HG03097 (cell line): ENCODE measurements at regions not wholly inside any gene's neighbourhood (a gene's known extent, or its start where the extent isn't known, plus 50 kb on each side); places are given as distances from the start of the nearest gene placed in this dataset.
"Not testable (repeated sequence)": the region's sequence is repeated elsewhere in the genome, so short reads cannot be mapped to it uniquely, and the experiment has no call there.

Source experiments
- ATAC-seq: cut with Tn5 transposase; IDR thresholded peaks from one replicate; pipeline ENCODE4 v1.9.1; 2021; ENCODE audit not compliant: unreplicated experiment, low FRiP score

DNA sequence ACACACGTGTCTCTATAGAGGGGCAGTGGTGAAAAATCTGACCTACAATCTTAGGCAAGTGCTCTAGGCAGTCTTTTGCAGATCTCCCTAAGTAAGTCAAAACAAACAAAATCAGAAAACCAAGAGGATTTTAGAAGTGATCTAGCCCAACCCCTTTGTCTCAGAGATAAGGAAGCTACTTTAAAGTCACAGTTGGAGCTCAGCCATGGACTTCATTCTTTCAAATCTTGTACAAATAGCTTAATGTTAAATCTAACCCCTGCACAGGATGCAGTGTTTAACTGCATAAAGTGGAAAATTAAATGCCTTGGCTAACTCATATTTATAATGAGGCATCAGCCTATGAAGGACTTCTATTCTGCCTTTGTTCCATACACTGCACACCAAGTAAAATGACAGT lies 135.1 kb upstream of the RFX3 start:
- no peak for ATAC-seq

DNA sequence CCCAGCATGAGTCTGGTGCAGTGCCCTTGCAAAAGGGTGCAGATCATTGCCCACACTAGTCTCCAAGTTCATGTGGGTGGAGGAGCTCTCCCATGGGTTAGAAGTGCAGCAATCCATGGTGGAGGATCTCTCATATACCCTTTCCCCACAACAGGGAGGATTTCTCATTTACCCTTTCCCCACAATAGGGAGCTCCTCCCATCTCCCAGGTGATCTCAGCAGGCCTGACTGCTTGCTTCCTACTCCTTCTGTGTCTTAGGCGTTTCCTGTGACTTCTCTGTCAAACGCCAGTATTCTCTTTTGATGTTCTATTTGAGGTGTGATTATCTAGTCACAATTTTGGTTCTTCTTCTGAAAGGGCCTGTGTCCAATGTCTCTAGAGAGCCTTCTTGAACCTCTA lies 133.8 kb upstream of the RFX3 start:
- ATAC-seq = no peak

DNA sequence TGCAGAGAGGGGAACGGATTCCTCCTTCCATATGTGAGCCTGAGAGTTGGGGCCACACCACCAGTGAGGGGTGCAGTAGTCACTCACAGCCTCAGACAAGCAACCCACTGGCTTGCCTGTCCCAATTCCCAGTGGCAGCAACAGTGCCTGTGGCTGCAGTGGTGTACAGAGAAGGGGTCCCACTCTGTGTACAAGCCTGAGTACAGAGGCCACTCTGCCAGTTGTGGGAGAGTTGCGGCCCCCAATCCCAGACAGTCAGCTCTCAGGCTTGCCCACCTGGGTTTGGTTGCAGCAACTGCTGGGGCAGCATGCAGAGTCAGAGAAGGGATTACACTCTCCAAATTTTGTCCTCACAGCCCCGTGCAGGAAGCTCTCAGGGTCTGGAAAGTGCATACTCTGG lies 133.2 kb upstream of the RFX3 start:
- no peak for ATAC-seq

DNA sequence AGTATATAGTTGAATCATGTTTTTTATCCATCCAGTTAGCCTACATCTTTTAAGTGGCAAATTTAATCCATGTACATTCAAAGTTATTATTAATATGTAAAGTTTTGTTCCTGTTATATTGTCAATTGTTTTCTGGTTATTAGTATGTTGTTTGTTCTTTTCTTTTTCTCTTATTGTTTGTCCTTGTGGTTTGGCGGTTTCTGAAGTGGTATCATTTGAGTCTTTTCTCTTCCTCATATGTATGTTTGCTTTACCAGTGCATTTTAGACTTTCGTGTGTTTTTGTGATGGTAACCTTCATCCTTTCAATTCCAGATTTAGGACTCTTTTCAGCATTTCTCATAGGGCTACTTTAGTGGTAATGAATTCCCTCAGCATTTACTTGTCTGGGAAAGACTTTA lies 130.4 kb upstream of the RFX3 start:
- ATAC-seq = no peak

DNA sequence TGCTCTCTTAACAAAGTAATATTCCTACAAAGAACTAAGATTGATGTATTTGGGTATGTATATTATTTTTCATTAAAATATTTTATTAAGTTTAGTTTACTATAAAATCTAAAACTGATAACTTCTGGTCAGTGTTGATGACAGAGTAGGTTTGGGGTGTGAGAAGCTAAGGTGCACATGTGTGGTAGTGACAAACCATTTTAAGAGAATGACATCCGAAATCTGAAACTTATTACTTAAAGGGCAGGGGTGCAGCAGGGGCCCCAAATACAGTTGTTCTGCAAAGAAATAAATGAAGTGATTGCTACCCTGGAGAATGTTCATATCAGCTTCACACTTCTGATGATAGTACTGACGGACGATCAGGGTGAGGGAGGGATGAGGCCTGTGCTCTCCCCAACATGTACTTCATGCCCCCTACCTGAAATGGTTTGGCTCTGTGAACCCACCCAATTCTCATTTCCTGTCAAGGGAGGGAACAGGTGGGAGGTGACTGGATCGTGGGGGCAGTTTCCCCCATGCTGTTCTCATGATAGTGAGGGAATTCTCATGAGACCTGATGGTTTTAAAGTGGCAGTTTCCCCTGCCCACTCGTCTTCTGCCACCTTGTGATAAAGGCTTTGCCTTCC lies 125.3 kb upstream of the RFX3 start:
- ATAC-seq = no peak

DNA sequence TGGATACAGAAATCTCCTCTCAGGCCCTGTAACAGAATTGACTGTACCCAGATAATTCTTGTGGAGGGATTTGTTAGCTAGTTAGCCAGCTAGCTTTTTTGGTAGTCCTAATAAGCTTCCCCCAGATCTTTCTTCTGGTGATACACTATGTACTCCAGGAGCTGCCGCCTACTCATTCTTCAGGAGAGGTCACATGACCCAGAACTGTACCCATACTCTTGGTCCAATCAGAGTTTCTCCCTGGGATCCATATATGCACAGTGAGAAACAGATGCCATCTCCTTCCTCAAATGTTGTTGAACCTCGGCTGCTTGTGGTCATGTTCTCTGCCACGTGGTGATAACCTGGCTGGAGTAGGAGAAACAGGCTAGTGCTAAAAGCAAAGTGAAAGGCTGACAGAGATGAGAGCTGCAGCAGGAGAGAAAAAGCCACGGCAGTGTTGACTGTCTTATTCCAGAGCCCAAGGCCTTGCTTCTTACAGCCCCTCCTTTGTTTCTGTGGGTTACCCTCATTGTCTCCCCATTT lies 123.0 kb upstream of the RFX3 start:
- no peak for ATAC-seq

DNA sequence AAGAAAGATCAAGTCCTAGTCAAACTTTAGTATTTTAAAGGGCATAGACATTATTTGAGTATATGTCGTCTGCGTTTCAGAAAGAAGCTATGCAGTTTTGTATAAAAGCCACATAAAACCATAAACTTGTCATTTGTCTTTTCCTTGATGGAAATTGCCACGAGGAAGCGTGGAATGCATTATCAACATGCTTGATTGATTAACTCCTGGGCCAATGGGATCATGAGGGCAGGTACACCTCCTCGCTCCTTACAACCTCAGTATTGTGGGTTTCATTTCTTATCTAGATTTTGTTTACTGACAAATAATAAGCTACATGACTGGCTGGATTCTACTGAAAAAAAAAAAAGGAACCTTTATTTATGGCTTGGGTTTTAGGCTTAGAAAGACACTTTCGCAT lies 122.5 kb upstream of the RFX3 start:
- ATAC-seq = no peak

DNA sequence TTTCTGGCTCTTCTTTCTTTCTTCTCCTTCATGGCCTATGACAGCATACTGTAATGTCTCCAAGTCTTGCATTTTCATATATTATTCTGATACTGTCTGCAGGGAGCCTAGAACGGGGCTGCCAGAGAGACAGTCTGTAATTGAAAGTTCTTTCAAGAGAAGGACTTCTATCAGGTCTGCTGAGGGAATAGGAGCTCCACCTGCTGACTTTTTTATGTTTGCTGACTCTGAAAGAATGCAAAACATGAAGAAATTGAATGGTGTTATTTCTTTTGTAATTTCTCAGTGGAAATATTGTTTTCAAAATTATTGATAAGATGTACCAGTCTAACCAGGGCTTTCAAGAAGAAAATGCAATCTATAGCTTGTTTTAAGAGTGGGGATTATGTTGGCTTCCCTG lies 121.9 kb upstream of the RFX3 start:
- ATAC-seq = no peak

DNA sequence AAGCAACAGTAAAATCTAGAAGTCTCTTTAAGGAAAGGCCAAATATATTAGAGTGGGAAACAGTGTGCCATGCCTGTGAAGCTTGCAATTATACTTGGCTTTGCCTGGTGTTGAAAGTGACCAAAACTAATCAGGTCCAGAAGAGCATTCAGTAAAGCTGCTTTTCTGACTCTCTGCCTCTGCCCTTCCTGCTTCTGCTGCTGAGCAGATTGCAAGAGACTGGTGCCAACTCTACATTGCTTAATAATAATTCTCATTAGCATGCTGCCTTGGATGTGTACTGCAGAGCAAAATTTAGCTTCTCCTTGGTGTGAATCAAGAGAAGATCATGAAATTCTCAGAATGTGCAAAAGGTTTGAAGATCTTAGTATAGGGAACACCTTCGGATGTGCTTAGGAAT lies 120.4 kb upstream of the RFX3 start:
- ATAC-seq = no peak

DNA sequence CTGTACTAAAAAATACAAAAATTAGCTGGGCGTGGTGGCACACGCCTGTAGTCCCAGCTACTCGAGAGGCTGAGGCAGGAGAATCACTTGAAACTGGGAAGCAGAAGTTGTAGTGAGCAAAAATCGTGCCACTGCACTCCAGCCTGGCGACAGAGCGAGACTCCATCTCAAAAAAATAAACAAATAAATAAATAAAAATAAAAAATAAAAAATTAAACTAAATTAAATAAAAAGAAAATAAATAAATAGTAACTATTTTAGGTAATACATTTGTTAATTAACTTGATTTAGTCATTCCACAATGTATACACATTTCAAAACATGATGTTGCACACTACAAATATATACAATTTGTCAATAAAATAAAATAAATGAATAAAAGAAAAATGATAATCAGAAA lies 116.3 kb upstream of the RFX3 start:
- ATAC-seq = not testable (repeated sequence)

DNA sequence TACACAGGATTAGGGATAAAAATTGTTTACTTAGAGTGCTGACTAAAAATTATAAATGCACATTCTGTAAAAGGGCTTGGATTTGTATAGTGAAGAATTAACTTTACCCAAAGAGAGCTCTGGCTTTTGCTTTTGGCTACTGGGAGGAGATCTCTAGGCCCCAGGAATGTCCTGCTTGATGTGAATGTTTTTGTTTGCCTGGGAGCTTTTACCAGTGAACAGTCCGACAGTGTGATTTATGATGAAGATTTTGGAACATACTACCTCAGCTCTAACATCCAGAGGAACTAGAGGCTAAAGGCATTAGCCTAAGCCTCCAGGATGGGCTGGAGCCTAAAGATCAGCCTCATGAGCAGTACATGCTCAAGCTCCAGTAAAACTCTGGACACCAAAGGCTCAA lies 103.7 kb upstream of the RFX3 start:
- no peak for ATAC-seq

DNA sequence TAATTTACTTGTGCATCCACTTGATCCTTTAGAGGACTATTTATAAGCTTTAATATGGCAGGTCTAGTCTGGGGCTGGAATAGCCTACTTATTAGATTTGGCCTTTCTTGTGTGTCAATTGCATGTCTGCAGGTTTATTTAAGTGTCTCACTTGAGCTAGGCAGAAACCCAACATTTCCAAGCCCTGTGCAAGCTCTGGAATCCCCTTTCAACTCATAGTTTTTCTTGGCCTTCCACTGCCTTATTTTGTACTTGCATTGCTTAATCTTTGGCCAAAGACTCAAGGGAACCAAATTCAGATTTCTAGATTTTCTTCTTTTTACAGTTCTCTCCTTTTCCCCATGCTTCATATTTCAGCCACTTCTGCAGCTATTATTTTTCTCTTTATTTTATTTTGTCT lies 102.4 kb upstream of the RFX3 start:
- no peak for ATAC-seq

DNA sequence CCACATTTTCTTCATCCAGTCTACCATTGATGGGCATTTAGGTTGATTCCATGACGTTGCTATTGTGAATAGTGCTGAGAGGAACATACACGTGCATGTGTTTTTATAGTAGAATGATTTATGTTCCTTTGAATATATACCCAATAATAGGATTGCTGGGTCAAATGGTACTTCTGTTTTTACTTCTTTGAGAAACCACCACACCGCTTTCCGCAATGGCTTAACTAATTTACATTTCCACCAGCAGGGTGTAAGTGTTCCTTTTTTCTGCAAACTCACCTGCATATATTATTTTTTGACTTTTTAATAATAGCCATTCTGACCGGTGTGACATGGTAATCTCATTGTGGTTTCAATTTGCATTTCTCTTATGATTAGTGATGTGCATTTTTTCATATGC lies 82.2 kb upstream of the RFX3 start:
- ATAC-seq = no peak

DNA sequence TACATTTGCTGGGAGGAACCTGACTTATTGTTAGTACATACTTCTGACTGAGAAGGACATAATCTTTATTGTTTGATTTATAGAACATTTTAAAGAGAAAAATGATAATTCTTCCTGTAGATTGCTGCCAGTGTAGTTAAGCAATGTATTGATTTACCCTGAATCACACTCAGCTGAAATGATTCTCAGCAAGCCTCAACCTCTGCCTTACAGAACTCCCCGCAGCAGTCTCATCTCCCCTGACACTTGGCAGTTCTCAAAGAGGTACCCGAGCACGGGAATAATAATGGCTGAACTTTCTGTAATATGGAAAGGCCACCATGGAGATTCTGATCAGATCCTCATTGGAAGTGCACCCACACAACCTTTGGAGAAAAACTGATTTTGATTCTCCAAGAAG lies 74.9 kb upstream of the RFX3 start:
- no peak for ATAC-seq

DNA sequence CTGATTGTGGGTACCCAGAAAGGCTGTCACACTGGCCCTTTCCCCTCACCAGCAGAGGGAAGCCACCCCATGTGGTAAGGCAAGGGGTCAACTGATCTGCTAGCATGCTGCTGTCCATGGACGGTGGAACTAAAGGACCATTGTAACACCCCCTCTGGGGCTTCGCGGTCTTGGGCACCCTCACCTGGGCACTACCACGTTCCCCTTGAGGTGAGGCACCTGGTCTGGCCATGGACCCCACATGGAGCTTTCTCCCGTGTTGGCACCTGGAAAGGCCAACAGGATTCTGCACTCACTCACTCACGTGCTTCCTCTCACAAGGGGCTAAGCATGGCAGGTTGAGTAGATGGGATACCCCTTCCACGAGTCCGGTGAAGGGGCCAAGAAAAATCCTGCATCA lies 72.0 kb upstream of the RFX3 start:
- ATAC-seq = no peak

DNA sequence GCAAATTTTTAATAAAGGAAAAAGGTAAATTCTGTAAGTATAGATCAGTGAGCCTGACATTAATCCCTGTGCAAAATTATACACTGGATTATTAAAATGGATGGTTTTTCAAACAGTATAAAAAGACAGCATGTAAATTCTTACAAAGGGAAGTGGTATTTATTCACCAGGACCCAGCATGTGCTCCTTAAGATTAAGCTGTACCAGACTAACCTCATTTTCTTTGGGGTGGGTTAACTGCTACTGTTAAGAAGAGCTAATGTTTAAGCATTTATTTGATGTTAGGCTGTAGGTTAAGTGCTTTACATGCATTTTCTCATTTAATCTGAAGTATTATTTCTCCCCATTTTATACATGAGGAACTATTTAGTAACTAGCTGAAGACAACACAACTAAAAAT lies 60.3 kb upstream of the RFX3 start:
- ATAC-seq = no peak

DNA sequence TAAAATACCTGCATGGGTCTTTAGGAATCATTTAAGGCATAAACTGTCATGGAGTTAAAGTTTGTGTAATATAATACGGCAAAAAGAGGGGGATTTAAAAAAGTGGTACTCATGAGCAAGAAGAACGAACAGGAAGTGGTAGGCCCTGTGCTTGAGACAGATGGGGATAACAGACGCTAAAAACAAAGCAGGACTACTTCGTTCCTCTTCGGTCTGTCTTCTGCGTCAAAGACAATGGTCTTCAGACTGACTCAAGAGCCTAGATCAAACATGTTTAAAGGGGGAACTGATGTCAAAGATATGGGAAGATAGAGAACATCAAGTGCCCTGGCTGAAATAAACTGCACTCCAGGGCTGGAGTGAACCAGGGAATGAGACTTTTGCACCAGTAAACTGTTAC lies 59.8 kb upstream of the RFX3 start:
- no peak for ATAC-seq

DNA sequence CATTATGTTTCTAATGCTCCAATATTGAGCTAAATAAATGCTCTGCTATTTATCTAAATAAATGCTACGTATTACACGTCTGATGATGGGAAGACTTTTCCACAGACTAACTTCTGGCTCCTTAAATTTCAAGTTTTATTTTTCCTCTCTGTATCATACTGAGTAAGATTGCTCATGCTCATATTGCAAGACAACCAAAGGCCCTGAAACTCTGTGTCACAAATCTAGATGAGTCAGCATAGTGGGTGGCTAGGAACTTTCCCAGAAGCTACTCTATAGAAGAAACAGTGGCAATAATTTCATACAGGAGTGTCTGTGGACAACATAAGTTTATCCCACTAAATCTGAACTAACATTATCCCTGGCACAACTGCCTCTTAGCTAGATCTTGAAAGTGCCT lies 53.0 kb upstream of the RFX3 start:
- no peak for ATAC-seq

DNA sequence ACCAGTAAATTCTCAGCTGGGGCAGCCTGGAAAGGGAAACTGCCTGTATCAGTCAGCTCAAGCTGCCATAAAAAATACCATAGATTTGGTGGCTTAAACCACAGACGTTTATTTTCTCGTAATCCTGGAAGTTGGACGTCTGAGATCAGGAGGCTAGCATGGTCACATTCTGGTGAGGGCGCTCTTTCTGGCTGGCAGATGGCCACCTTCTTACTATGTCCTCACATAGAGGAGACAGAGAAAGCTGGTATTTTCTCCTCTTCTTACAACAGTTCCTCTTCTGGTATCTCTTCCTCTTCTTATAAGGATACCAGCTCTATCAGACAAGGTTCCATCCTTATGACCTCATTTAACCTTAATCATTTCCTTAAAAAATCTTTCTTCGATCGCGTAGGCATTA lies 50.5 kb upstream of the RFX3 start:
- ATAC-seq = no peak

DNA sequence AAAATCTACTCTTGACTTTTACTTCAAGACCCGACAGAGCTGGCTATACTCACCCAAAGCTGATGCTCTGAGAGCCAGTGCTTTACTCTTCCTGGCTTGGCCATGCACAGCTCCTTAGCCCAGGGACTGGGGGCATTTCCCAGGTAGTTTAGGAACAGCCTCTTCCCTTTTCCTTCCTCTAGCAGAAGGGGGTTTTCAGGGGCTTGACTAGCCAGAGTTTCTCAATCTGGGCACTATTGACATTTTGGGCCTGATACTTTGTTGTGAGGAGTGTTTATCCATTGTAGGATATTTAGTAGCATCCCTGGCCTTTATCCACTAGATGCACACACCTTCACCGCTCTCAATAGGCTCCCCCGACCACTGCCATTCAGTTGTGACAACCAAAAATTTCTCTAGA lies 50.0 kb upstream of the RFX3 start:
- ATAC-seq = no peak
